Stimulated activated CD4-positive, alpha-beta T cell treated with anti-CD3 and anti-CD28 coated beads, TNF-alpha, amount 100 ng/mL, for 4 hours (primary cell): ENCODE measurements at regions not wholly inside any gene's neighbourhood (a gene's known extent, or its start where the extent isn't known, plus 50 kb on each side); places are given as distances from the start of the nearest gene placed in this dataset.
"Not testable (repeated sequence)": the region's sequence is repeated elsewhere in the genome, so short reads cannot be mapped to it uniquely, and the experiment has no call there.

Source experiments
- DNase-seq, 3 experiments: peaks; one replicate each; pipeline ENCODE4 v3.0.0-alpha.2; 2020; ENCODE audit warnings: low read depth in 3 of 3

GRCh38 chr1:117754061-117754969, 148.5 kb downstream of the TENT5C start:
- DNase-seq: peak in 1 of 3 experiments; percentile 13

GRCh38 chr1:117757668-117758067, 151.8 kb downstream of the TENT5C start:
- DNase-seq: no peak

GRCh38 chr1:117758444-117759316, 152.8 kb downstream of the TENT5C start:
- peak; percentile 27 to 59 (median 42) for DNase-seq

GRCh38 chr1:117759535-117759934, 153.7 kb downstream of the TENT5C start:
- no peak for DNase-seq

DNA sequence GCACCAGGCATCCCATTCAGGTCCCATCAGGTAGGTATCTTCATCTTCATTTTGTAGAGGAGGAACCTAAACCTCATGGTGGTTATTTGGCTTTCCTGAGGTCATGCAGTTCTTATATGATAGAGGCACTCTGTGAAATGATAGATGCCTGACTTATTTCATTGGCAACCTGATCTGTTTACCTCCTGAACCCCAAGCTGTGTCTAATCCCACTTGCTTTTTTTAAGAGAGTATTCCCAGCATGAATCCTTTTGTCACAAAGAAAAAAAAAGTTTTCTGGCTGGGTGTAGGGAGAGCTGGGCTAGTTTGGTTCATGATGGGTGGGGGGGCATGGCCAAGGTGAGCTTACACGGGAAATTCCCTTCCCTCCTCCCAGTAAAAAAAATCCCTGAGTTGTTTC, 154.2 kb downstream of the TENT5C start:
- DNase-seq: no peak

DNA sequence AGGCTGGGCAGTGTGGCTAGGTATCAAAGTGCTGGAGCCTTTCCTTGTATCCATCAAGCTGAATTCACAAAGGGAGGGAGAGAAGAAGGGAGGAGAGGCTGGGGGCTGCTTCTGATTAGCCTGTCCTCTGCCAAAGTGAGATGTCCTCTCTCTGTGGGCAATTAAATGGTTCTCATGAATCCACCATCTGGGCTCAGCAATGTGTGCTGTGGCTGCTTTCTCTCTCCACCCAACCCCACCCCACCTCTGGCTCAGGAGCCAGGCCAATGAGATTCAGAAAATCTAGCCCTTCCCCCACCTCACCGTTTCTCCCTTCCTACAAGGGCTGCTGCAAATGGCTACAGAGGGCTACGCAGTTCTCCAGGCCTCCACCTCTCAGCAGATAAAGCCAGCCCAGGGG, 154.6 kb downstream of the TENT5C start:
- DNase-seq: no peak

GRCh38 chr1:117767756-117768155, 161.7 kb downstream of the GDAP2 start:
- not testable (repeated sequence) for DNase-seq

- no peak for DNase-seq
These were observed 158.4 kb downstream of the GDAP2 start for GRCh38 chr1:117770981-117771531.

- no peak for DNase-seq
These were observed 150.1 kb downstream of the GDAP2 start for GRCh38 chr1:117779364-117779763.

DNA sequence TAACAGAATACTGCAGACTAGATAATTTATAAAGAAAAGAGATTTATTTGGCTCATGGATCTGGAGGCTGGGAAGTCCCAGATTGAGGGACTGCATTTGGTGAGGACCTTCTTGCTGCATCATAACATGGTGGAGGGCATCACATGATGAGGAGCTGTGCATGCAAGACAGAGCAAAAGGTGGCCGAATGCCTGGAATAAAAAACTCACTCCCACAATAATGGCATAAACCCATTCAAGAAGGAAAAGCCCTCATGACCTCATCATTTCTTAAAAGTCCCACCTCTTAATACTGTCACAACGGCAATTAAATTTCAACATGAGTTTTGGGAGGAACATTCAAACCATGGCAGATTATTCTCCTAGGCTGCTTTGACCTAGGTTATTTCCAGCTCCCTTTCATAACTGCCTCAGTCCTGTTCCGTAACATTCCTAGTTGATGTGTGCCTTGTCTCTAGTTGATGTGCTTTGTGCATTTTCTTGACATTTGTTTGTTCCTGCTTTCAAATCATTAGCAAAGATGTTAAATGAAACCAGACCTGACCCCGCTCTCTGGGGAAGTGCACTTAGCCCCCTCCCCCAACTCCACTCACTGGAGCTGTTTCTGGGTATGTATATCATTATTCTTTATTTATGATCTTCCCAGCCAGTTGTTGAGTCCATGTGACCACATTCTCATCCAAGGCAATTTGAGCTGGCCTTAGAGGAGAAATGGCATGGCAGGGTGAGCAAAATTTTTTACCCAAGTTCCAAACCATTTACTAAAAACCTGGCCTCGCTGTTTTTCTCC, 148.5 kb downstream of the GDAP2 start:
- no peak for DNase-seq

DNA sequence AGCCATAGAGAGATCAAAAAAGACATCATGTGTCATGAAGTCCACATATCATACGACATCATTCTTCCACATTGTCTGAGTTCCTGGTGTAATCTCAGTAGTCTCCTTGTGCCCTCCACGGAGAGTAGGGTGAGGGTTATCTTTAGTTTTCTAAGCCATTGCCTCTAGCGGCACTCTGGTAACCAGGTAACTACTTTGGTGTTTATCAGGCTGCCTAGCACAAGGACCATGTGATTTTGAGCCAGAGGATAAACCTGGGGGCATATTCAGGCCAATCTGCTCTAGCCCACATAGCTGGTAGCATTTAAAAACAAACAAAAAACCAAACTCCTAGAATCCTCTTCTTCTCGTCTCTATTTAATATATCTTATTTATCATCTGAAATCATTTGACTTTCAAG, 147.4 kb downstream of the GDAP2 start:
- no peak for DNase-seq

DNA sequence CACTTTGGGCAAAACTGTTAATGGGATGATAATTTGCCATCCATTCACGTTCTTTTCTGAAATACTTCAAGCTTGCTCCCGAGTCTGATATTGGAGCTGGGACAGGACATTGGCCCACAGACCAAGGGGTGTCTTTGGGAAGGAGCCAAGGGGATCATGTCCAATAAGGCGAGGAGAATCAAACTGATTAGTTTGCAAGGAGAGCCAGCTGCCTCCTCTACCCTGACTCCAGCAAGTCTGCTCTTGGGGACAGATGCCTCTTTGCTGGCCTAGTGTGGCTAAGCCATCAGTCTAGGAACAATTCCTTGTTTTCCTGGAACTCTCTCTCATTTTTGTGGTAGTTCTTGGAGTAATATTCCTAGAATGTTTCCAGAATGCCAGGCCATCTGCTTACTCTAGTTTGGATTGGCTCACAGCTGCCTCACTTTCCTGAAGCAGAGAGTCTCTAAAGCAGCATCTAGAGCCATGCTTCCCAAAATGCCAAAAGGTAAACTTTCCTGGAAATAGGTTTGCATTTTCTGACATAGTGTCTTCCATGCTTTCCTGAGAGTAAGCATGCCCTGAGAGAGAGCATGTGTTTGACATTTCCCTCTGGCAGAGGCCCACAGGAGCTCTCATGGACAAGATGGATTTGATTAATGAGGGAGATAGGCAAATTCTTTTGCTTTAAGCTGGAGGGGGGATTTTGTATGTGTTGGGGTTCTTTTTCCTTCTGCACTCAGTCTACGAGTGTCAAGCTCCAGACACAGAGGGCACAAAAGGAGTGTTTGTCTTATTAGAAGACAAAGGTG, 145.6 kb downstream of the GDAP2 start:
- DNase-seq: no peak

DNA sequence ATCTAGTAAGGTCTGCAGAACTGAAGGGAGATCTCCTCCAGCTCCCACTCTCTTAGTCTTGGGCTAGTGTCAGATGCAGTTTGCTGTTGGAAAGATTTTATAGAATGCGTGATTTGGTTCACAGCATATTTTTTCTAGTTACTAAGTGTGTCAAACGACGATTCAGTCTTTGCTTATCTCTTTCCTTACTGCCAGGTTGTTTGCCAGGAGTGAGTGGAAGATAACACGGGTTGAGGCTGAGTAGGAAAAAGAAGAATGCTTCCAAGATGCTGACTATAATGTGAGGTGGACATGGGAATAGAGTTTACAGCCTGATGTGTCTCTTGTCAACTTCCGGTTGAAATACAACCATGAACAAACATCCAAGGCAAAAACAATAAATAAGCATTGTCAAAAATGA, 141.4 kb downstream of the GDAP2 start:
- DNase-seq: no peak

GRCh38 chr1:117793413-117793812, 136.0 kb downstream of the GDAP2 start:
- no peak for DNase-seq

DNA sequence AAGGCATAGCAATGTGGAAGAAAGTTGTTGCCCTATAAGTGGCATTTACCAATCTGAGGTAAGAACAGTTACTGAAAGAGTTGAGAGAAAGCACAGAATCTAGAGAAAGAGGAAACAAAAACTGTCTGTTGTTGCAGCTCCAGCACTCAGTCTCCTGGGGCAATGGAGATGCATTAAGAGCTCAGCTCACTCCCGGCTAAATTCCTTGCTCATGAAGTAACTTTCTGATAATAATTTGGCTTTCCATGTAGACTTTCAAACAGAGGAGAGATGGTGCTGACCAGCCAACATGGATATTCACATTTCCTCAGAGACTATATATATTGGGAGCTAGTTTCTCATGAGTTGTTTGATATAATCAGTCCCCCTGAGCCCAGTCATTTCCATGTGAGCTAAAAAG, 135.3 kb downstream of the GDAP2 start:
- no peak for DNase-seq

GRCh38 chr1:117795190-117795589, 134.2 kb downstream of the GDAP2 start:
- no peak for DNase-seq

GRCh38 chr1:117795792-117796191, 133.6 kb downstream of the GDAP2 start:
- no peak for DNase-seq

DNA sequence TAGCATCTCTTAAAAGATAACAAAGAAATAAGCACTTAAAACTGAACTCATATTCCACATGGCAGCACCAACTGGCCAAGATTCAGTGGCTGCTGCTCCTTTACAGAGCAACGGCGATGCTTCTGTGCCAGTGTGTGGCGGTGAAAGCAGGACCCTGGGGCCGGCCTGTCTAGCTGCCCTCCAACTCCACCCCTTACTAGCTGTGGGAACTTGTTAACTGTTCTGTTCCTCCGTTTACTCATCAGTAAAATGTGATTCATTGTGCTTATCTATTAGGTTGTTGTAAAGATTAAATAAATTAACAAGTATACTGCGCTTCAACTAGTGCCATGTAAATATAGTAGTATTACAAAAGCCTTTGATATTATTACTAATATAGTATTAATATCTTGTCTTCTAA, 133.2 kb downstream of the GDAP2 start:
- DNase-seq: no peak

GRCh38 chr1:117798550-117798949, 130.9 kb downstream of the GDAP2 start:
- DNase-seq: no peak

- no peak for DNase-seq
These were observed 126.7 kb downstream of the GDAP2 start for GRCh38 chr1:117802531-117803257.
